GM18907 (cell line): ENCODE measurements at regions not wholly inside any gene's neighbourhood (a gene's known extent, or its start where the extent isn't known, plus 50 kb on each side); places are given as distances from the start of the nearest gene placed in this dataset.

Experiments
- ATAC-seq: cut with Tn5 transposase; IDR thresholded peaks from one replicate; pipeline ENCODE4 v1.9.1; 2021; ENCODE audit warnings: mild to moderate bottlenecking, moderate library complexity; ENCODE audit not compliant: unreplicated experiment

- no peak for ATAC-seq
These were observed 60.6 kb upstream of the NKX1-1 start for GRCh38 chr4:1466863-1467165.

GRCh38 chr4:1466034-1466862 lies 60.0 kb upstream of the NKX1-1 start:
- ATAC-seq = no peak

- no peak for ATAC-seq
These were observed 59.2 kb upstream of the NKX1-1 start for GRCh38 chr4:1465173-1466033.

GRCh38 chr4:1464581-1465171 lies 58.4 kb upstream of the NKX1-1 start:
- ATAC-seq = no peak

- no peak for ATAC-seq
These were observed 57.8 kb upstream of the NKX1-1 start for GRCh38 chr4:1463927-1464540.

GRCh38 chr4:1463088-1463926 lies 57.1 kb upstream of the NKX1-1 start:
- no peak for ATAC-seq

GRCh38 chr4:1462768-1463075 lies 56.5 kb upstream of the NKX1-1 start:
- ATAC-seq = no peak

GRCh38 chr4:1462009-1462767 lies 55.9 kb upstream of the NKX1-1 start:
- no peak for ATAC-seq

GRCh38 chr4:1460967-1461868 lies 55.0 kb upstream of the NKX1-1 start:
- no peak for ATAC-seq

- no peak for ATAC-seq
These were observed 53.7 kb upstream of the NKX1-1 start for GRCh38 chr4:1459722-1460511.

GRCh38 chr4:1459081-1459721 lies 53.0 kb upstream of the NKX1-1 start:
- ATAC-seq = no peak

- ATAC-seq = no peak
These were observed 52.3 kb upstream of the NKX1-1 start for GRCh38 chr4:1458581-1458980.
